Lower leg skin (tissue), 3 donors: ENCODE measurements at regions not wholly inside any gene's neighbourhood (a gene's known extent, or its start where the extent isn't known, plus 50 kb on each side); places are given as distances from the start of the nearest gene placed in this dataset.

ENCODE experiments used
- CTCF ChIP-seq, 3 donors: fragments of 450-650 bp; IDR thresholded peaks; one replicate each; pipeline ENCODE4 v1.5.1; 2016; ENCODE audit warnings: antibody characterized with exemption in 3 of 3, mild to moderate bottlenecking in 3 of 3, moderate library complexity in 2 of 3
- POLR2A ChIP-seq, 2 donors: fragments of 450-650 bp; IDR thresholded peaks; one replicate each; pipeline ENCODE4 v1.6.1; 2016 to 2017; ENCODE audit warnings: antibody characterized with exemption in 2 of 2, mild to moderate bottlenecking in 1 of 2, moderate library complexity in 1 of 2

GRCh38 chr15:69668963-69669362, 216.3 kb downstream of the RPLP1 start:
- TF ChIP-seq POLR2A (IDR thresholded peaks at IDR 0.05) (no peak), CTCF (IDR thresholded peaks at IDR 0.05) (no peak)
